ENCODE measurements at regions not wholly inside any gene's neighbourhood (a gene's known extent, or its start where the extent isn't known, plus 50 kb on each side); places are given as distances from the start of the nearest gene placed in this dataset.

GRCh38 chr15:81853150-81853748 is 192.6 kb downstream of the MEX3B start:
- DNase-seq (ENCODE audit: low read depth, low spot score): no peak
- in situ Hi-C loops (cut with HindIII; ENCODE audit: low pct_unique_long_range_greater_than_20kb, low sequenced_read_pairs): no loop called here
- no peaks in the 10 kb centered on the region for H3K36me3 ChIP-seq (ENCODE audit: control insufficient read depth, insufficient read depth, low read length)
- H3K4me3 ChIP-seq (ENCODE audit: low read depth in 2 of 2, low read length in 2 of 2): no peak overlapping the region
- no peak for ATAC-seq
- POLR2A ChIA-PET: no interaction called here
- no peak for TF ChIP-seq POLR2AphosphoS5 (IDR thresholded peaks at IDR 0.05; ENCODE audit: low read depth, low read length)
- TF ChIP-seq, protein P1, sequence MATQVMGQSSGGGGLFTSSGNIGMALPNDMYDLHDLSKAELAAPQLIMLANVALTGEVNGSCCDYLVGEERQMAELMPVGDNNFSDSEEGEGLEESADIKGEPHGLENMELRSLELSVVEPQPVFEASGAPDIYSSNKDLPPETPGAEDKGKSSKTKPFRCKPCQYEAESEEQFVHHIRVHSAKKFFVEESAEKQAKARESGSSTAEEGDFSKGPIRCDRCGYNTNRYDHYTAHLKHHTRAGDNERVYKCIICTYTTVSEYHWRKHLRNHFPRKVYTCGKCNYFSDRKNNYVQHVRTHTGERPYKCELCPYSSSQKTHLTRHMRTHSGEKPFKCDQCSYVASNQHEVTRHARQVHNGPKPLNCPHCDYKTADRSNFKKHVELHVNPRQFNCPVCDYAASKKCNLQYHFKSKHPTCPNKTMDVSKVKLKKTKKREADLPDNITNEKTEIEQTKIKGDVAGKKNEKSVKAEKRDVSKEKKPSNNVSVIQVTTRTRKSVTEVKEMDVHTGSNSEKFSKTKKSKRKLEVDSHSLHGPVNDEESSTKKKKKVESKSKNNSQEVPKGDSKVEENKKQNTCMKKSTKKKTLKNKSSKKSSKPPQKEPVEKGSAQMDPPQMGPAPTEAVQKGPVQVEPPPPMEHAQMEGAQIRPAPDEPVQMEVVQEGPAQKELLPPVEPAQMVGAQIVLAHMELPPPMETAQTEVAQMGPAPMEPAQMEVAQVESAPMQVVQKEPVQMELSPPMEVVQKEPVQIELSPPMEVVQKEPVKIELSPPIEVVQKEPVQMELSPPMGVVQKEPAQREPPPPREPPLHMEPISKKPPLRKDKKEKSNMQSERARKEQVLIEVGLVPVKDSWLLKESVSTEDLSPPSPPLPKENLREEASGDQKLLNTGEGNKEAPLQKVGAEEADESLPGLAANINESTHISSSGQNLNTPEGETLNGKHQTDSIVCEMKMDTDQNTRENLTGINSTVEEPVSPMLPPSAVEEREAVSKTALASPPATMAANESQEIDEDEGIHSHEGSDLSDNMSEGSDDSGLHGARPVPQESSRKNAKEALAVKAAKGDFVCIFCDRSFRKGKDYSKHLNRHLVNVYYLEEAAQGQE (IDR thresholded peaks at IDR 0.05; ENCODE audit: insufficient read depth in 1 of 2, low read depth in 2 of 2, low read length in 1 of 2): no peak
- TF ChIP-seq, protein P2, sequence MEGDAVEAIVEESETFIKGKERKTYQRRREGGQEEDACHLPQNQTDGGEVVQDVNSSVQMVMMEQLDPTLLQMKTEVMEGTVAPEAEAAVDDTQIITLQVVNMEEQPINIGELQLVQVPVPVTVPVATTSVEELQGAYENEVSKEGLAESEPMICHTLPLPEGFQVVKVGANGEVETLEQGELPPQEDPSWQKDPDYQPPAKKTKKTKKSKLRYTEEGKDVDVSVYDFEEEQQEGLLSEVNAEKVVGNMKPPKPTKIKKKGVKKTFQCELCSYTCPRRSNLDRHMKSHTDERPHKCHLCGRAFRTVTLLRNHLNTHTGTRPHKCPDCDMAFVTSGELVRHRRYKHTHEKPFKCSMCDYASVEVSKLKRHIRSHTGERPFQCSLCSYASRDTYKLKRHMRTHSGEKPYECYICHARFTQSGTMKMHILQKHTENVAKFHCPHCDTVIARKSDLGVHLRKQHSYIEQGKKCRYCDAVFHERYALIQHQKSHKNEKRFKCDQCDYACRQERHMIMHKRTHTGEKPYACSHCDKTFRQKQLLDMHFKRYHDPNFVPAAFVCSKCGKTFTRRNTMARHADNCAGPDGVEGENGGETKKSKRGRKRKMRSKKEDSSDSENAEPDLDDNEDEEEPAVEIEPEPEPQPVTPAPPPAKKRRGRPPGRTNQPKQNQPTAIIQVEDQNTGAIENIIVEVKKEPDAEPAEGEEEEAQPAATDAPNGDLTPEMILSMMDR (IDR thresholded peaks at IDR 0.05): no peak
- no peak for TF ChIP-seq SIN3A (IDR thresholded peaks at IDR 0.05; ENCODE audit: borderline replicate concordance, insufficient read depth, low read depth, low read length)
- no peak for TF ChIP-seq TCF7L2 (IDR thresholded peaks at IDR 0.05; ENCODE audit: low read depth, low read length)
- H3K4me1 ChIP-seq (ENCODE audit: control insufficient read depth, insufficient read depth, low read length): no peaks in the 10 kb centered on the region
- no peaks in the 10 kb centered on the region; the same call in none of the 2 replicates for H3K27me3 ChIP-seq (ENCODE audit: control insufficient read depth, insufficient read depth, low read length)
- no peak overlapping the region for H3K27ac ChIP-seq (ENCODE audit: low read length)
- no TSS peak for BruUV-seq (replicated peaks)
- H3K9me3 ChIP-seq (ENCODE audit: control insufficient read depth, insufficient read depth, low read depth, low read length): no peaks in the 10 kb centered on the region
- intact Hi-C loops (cut with micrococcal nuclease; ENCODE audit: unreplicated experiment): no loop called here
- CTCF ChIA-PET: no interaction called here

DNA sequence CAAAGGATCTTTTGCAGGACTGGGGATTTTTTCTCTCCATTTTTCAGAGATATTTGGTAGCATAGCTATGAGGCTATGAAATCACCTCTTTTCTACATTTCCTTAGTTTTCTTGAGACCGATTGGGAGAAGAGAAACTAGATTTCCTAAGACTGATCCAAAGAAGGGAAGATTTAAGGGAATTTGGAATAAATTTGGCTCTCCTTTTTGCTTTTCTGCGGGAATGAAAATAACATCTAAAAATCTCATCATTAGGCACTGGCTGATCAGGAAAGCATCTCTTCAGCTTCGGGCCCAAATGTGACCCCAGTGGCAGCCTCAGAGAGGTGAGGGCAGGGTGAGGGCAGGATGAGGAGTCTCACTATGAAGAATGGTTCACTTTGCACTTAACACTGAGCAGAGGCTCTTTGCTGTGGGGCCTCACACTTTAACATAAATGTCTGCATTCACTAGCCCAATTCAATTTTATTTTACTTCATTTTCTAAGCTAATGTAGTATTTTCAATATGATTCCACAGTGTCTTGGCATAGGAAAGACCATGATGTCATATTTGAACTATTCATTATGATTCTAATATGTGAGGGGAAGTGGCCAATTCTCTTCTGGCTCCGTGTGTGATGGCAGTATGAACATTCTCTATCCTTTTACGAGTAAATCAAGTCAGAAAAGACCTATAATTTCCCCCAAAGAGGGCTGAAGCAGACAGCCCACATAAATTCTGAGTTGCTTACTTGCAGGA is 193.2 kb downstream of the MEX3B start:
- TF ChIP-seq TCF7L2 (IDR thresholded peaks at IDR 0.05; ENCODE audit: low read depth, low read length) (no peak), POLR2AphosphoS5 (IDR thresholded peaks at IDR 0.05; ENCODE audit: low read depth, low read length) (no peak), SIN3A (IDR thresholded peaks at IDR 0.05; ENCODE audit: borderline replicate concordance, insufficient read depth, low read depth, low read length) (no peak)
- TF ChIP-seq, protein P2 (IDR thresholded peaks at IDR 0.05): no peak
- TF ChIP-seq, protein P1 (IDR thresholded peaks at IDR 0.05; ENCODE audit: insufficient read depth in 1 of 2, low read depth in 2 of 2, low read length in 1 of 2): no peak
- POLR2A ChIA-PET: interaction anchor here (0.5 kb wide), 1 partner anchor 1441 kb away, joined by 3 read pairs; no protein-coding TSS in a partner anchor
- DNase-seq (ENCODE audit: low read depth, low spot score) (no peak), ATAC-seq (no peak)
- no peak overlapping the region for H3K4me3 ChIP-seq (ENCODE audit: low read depth in 2 of 2, low read length in 2 of 2)
- in situ Hi-C loops (cut with HindIII; ENCODE audit: low pct_unique_long_range_greater_than_20kb, low sequenced_read_pairs): no loop called here
- no peaks in the 10 kb centered on the region; the same call in none of the 2 replicates for H3K27me3 ChIP-seq (ENCODE audit: control insufficient read depth, insufficient read depth, low read length)
- no peak overlapping the region for H3K27ac ChIP-seq (ENCODE audit: low read length)
- H3K4me1 ChIP-seq (ENCODE audit: control insufficient read depth, insufficient read depth, low read length): no peaks in the 10 kb centered on the region
- no TSS peak for BruUV-seq (replicated peaks)
- CTCF ChIA-PET: no interaction called here
- H3K36me3 ChIP-seq (ENCODE audit: control insufficient read depth, insufficient read depth, low read length): no peaks in the 10 kb centered on the region
- no peaks in the 10 kb centered on the region for H3K9me3 ChIP-seq (ENCODE audit: control insufficient read depth, insufficient read depth, low read depth, low read length)
- intact Hi-C loops (cut with micrococcal nuclease; ENCODE audit: unreplicated experiment): no loop called here
